Gastrocnemius medialis (tissue), 4 donors: ENCODE measurements at regions not wholly inside any gene's neighbourhood (a gene's known extent, or its start where the extent isn't known, plus 50 kb on each side); places are given as distances from the start of the nearest gene placed in this dataset.

Source experiments
- ATAC-seq, 2 donors: fragments of 150-250 bp; one replicate each; pipeline ENCODE4 v1.9.1; 2016
- DNase-seq, 2 donors: peaks; one replicate each; pipeline ENCODE4 v3.0.0-alpha.2; 2019
- H3K27ac ChIP-seq, 4 donors: fragments of 200-600 bp; sonication (generic); 1 replicate in 1 of 4; 2 replicates in 3 of 4; pipeline ENCODE4 v1.5.1; 2016 to 2018; ENCODE audit warnings: mild to moderate bottlenecking in 2 of 4, moderate library complexity in 1 of 4
- H3K27me3 ChIP-seq, 3 donors: fragments of 200-600 bp; sonication (generic) in 2 of 3; 1 replicate in 1 of 3; 2 replicates in 2 of 3; pipeline versions ENCODE4 v1.5.1 to v1.6.0; 2016 to 2019; ENCODE audit warnings: mild to moderate bottlenecking in 1 of 3, moderate library complexity in 1 of 3
- H3K36me3 ChIP-seq, 2 donors: fragments of 200-600 bp; sonication (generic) in 1 of 2; one replicate each; pipeline ENCODE4 v1.5.1; 2017 to 2018
- H3K4me1 ChIP-seq, 2 donors: fragments of 200-600 bp; sonication (generic) in 1 of 2; one replicate each; pipeline ENCODE4 v1.5.1; 2016 to 2017; ENCODE audit warnings: mild to moderate bottlenecking in 2 of 2
- H3K4me3 ChIP-seq, 4 donors: fragments of 200-600 bp; sonication (generic) in 3 of 4; 1 replicate in 1 of 4; 2 replicates in 3 of 4; pipeline ENCODE4 v1.5.1; 2016 to 2019; ENCODE audit warnings: mild to moderate bottlenecking in 2 of 4
- H3K9me3 ChIP-seq, 3 donors: fragments of 200-600 bp; sonication (generic) in 2 of 3; 1 replicate in 1 of 3; 2 replicates in 2 of 3; pipeline ENCODE4 v1.5.1; 2016 to 2019
- CTCF ChIP-seq, 5 experiments: fragments of 450-650 bp in 3 of 5; fragments of 200-600 bp in 2 of 5; sonication (generic) in 2 of 5; IDR thresholded peaks in 4 of 5; conservative IDR thresholded peaks in 1 of 5; 1 replicate in 4 of 5; 2 replicates in 1 of 5; pipeline ENCODE4 v1.5.1; 2016 to 2019; ENCODE audit warnings: antibody characterized with exemption in 5 of 5, mild to moderate bottlenecking in 3 of 5, moderate library complexity in 3 of 5
- POLR2A ChIP-seq, 2 donors: fragments of 450-650 bp; IDR thresholded peaks; one replicate each; pipeline ENCODE4 v1.6.1; 2017; ENCODE audit warnings: antibody characterized with exemption in 2 of 2, mild to moderate bottlenecking in 2 of 2, moderate library complexity in 2 of 2
- in situ Hi-C, 4 donors: fragments of 200-750 bp; cut with MboI; loops; one replicate each; pipeline versions ENCODE4 v1.15.0 to v1.8.0; 2017; ENCODE audit warnings: low sequenced_read_pairs in 4 of 4
- intact Hi-C: fragments of 100-400 bp; cut with DNase I; formaldehyde crosslinking; loops from one replicate; pipeline ENCODE4 v1.15.1; 2023; ENCODE audit warnings: low total_unique reads

DNA sequence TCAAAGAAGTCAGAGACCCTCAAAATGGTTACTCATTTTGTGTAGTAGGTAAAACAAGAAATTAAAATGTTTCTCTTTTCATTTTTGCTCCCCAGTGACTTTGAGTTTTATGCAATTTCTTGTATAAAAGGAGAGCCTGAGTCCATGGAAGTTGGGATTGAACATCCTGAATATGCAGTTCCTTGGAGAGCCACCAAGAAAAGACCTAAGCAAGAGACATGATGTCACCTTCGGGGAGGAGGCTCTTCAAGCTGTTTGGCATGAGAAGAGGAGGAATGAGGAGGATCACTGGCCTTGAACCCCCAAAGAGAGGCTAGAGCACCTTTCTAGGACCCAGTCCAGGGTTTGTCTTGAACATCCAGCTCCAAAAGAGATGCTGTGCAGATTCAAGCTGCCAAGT lies 62.3 kb upstream of the CALM2 start:
- H3K4me3 ChIP-seq, result no peak overlapping the region
- DNase-seq (no peak), ATAC-seq (no peak)
- TF ChIP-seq POLR2A (IDR thresholded peaks at IDR 0.05), result no peak
- TF ChIP-seq CTCF (IDR thresholded peaks at IDR 0.05 in 4 of 5, conservative IDR thresholded peaks at IDR 0.05 in 1 of 5), result no peak
- intact Hi-C loops, result no loop called here
- H3K27me3 ChIP-seq, result no peaks in the 10 kb centered on the region
- no peak overlapping the region for H3K27ac ChIP-seq
- H3K9me3 ChIP-seq, result no peaks in the 10 kb centered on the region
- H3K4me1 ChIP-seq, result no peaks in the 10 kb centered on the region
- H3K36me3 ChIP-seq, result no peaks in the 10 kb centered on the region
- in situ Hi-C loops, result no loop called here

DNA sequence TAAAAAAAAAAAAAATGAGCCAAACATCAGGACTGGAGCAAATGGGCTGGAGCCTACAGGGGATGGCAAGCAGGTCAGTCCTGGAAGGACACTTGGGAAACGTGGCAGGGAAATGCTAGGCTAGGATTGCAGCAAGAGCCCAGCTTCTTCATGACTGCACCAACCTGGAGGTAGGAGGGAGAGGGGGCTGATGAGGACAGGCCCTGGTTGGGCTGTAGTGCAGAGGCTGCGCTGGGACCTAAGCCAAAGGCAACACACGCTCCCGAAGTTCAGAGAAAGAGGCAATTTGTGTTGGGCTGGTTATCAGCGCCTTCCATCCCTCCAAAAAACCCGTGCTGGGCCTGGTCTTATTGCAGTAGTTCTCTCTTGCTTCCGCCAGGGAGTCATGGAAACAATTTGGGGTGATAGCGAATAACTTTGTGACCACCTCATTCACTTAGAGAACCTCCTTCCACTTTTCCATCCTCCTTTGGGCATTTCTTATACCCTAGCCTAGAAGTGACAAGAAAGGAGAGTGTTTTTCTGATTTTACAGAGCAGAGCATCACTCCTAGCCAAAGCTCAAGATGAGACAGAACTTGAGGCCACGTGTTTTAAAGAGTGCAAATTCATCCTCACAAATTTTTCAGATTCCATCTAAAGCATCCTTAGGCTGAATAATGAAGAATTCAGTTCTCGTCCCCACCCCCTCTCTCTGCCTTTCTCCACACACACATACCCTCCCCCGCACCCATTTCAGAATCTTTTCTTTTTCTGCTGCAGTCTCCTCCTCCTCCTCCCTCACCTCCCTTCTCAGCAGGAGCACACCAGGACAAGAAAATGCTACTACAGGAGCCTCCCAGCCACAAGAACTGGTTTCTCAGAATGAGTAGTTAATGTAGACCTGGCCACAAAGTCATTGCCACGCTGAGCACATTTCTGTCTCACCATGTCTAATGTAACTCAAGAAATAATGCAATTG lies 61.3 kb upstream of the CALM2 start:
- ATAC-seq, result no peak

GRCh38 chr2:47236503-47237215 lies 60.3 kb upstream of the CALM2 start:
- no peak overlapping the region for H3K27ac ChIP-seq
- H3K4me3 ChIP-seq, result no peak overlapping the region
- no peaks in the 10 kb centered on the region for H3K9me3 ChIP-seq
- ATAC-seq, result no peak
- H3K27me3 ChIP-seq, result no peaks in the 10 kb centered on the region
- TF ChIP-seq POLR2A (IDR thresholded peaks at IDR 0.05), result no peak
- TF ChIP-seq CTCF (IDR thresholded peaks at IDR 0.05 in 4 of 5, conservative IDR thresholded peaks at IDR 0.05 in 1 of 5), result no peak
- no peaks in the 10 kb centered on the region for H3K36me3 ChIP-seq
- in situ Hi-C loops, result no loop called here
- DNase-seq, result no peak
- H3K4me1 ChIP-seq, result no peaks in the 10 kb centered on the region
- intact Hi-C loops, result no loop called here

More for the DNA sequence above, 61.3 kb upstream of the CALM2 start:
- Histone ChIP-seq H3K4me1 (no peaks in the 10 kb centered on the region), H3K9me3 (no peaks in the 10 kb centered on the region), H3K27me3 (no peaks in the 10 kb centered on the region), H3K4me3 (no peak overlapping the region), H3K36me3 (no peaks in the 10 kb centered on the region), H3K27ac (no peak overlapping the region)
- intact Hi-C loops (no loop called here), in situ Hi-C loops (no loop called here)
- TF ChIP-seq POLR2A (IDR thresholded peaks at IDR 0.05) (no peak), CTCF (IDR thresholded peaks at IDR 0.05 in 4 of 5, conservative IDR thresholded peaks at IDR 0.05 in 1 of 5) (no peak)
- no peak for DNase-seq

DNA sequence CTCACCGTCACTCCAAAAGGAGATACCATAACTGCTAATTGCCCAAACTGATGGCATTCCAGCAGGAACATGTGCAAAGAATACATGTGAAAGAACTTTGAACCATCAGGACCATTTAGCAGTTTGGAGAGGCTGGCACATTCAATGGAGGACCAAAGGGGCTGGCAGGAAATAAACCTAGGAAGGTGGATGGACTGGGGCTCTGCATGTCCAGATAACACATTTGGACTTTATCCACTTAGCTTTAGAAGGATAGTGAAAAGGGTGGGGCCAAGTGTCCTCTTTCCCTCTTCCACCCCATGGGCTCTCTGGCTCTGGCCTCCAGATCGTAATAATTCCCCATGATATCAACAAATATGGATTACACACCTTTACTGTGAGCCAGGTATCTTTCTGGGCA lies 58.8 kb upstream of the CALM2 start:
- in situ Hi-C loops, result no loop called here
- no peak for DNase-seq
- H3K27ac ChIP-seq, result no peak overlapping the region
- H3K4me3 ChIP-seq, result no peak overlapping the region
- H3K4me1 ChIP-seq, result no peaks in the 10 kb centered on the region
- H3K9me3 ChIP-seq, result no peaks in the 10 kb centered on the region
- H3K36me3 ChIP-seq, result no peaks in the 10 kb centered on the region
- intact Hi-C loops, result no loop called here
- TF ChIP-seq CTCF (IDR thresholded peaks at IDR 0.05 in 4 of 5, conservative IDR thresholded peaks at IDR 0.05 in 1 of 5), result no peak
- TF ChIP-seq POLR2A (IDR thresholded peaks at IDR 0.05), result no peak
- ATAC-seq, result no peak
- no peaks in the 10 kb centered on the region for H3K27me3 ChIP-seq
